ENCODE measurements at regions not wholly inside any gene's neighbourhood (a gene's known extent, or its start where the extent isn't known, plus 50 kb on each side); places are given as distances from the start of the nearest gene placed in this dataset.

DNA sequence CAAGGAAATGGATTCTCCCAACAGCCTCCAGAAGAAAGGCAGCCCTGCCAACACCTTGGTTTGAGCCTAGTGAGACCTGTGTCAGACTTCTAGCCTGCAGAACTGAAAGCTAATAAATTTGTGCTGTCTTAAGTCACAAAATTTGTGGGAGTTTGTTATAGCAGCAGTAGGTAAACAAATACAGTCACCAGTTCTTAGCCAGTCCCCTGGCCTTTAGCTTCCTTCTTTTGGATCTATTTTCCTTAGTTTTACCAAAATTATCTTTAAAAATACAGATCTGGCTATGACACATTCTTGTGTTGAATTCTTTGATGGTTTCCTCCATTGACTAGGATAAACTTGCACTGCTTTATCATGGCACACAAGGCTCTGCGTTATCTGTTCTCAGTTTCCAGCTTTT, 697.9 kb upstream of the FANCL start:
- TF ChIP-seq JUND (IDR thresholded peaks at IDR 0.05; ENCODE audit: low read depth): no peak
- in situ Hi-C loops (cut with HindIII; ENCODE audit: low pct_unique_long_range_greater_than_20kb, low sequenced_read_pairs): no loop called here
- no peak for DNase-seq (ENCODE audit: low read depth in 1 of 2, low spot score in 1 of 2)

DNA sequence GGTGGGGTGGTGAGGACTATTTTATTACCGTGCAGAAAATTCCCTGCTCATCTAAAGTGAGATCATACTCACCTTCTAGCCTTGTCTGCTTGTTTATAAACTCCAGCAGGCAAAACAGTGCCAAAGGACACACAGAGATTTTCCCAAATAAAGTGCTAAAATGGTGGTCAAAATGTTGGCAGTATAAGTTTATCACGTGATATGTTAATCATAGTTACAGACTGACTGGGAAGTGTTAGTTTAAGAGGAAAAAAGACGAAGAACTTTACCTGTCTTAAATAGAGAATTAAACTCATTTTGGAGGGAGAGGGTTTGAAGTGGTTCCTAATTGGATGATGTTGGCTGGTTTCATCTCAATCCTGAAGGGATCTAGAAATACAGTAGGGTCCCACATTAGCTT, 691.7 kb upstream of the FANCL start:
- TF ChIP-seq JUND (IDR thresholded peaks at IDR 0.05; ENCODE audit: low read depth): no peak
- in situ Hi-C loops (cut with HindIII; ENCODE audit: low pct_unique_long_range_greater_than_20kb, low sequenced_read_pairs): no loop called here
- DNase-seq (ENCODE audit: low read depth in 1 of 2, low spot score in 1 of 2): no peak

DNA sequence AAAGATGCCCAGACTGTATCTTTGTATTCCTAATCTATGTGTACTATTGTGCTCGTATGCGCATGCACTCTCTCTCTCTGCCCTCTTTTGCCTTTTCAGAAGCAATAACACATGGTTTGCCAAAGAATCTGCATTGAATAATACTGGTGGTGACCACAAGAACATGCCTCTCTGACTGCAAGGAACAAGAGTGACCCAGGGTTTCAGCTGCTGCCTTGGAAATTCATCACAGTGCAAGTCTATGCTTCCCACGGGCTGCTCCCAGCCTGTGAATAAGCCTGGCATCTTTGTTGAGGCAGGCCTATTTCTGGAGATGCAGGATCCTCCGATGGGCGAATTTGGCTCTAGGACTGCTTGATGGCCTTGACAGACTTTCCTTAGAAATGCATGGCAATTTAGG, 689.4 kb upstream of the FANCL start:
- in situ Hi-C loops (cut with HindIII; ENCODE audit: low pct_unique_long_range_greater_than_20kb, low sequenced_read_pairs): no loop called here
- DNase-seq (ENCODE audit: low read depth in 1 of 2, low spot score in 1 of 2): no peak
- no peak for TF ChIP-seq JUND (IDR thresholded peaks at IDR 0.05; ENCODE audit: low read depth)

DNA sequence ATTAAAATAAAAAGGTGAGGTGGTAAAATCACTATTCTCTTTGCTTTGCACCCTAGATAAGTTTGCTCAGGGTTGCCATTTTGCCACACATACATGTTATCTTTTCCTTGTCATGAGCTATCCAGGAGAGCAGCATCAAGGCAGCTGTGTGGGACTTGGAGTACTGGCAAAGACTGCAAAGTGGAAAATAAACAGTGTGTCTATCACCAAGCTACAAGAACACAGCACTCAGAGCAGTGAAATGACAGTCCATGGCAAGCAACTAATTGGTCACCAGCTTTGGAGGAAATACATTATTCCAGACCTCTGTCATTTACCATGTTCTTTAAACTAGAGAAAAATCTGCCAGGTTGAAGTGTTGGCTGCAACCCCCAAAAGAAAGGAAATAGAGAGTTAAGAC, 687.8 kb upstream of the FANCL start:
- in situ Hi-C loops (cut with HindIII; ENCODE audit: low pct_unique_long_range_greater_than_20kb, low sequenced_read_pairs): no loop called here
- no peak for DNase-seq (ENCODE audit: low read depth in 1 of 2, low spot score in 1 of 2)
- no peak for TF ChIP-seq JUND (IDR thresholded peaks at IDR 0.05; ENCODE audit: low read depth)

DNA sequence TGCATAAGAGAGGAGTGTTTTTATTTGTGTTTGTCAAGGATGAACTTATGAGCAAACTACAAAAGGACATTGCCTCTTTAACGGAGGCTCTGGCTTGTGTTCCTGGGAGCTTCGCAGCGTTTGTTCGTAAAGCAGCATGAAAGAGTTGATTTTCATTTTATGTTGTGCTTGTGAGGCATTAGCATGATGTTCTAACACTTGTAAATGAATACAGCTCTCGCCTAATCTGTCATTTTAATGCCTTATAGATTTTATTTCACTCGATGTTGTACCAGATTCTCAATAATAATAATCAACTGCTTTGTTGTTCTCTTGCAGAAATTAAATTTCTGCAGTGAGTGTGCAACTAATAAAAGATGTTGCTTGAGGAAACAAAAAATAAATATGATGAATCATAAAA, 687.3 kb upstream of the FANCL start:
- DNase-seq (ENCODE audit: low read depth in 1 of 2, low spot score in 1 of 2): no peak
- no peak for TF ChIP-seq JUND (IDR thresholded peaks at IDR 0.05; ENCODE audit: low read depth)
- in situ Hi-C loops (cut with HindIII; ENCODE audit: low pct_unique_long_range_greater_than_20kb, low sequenced_read_pairs): no loop called here

DNA sequence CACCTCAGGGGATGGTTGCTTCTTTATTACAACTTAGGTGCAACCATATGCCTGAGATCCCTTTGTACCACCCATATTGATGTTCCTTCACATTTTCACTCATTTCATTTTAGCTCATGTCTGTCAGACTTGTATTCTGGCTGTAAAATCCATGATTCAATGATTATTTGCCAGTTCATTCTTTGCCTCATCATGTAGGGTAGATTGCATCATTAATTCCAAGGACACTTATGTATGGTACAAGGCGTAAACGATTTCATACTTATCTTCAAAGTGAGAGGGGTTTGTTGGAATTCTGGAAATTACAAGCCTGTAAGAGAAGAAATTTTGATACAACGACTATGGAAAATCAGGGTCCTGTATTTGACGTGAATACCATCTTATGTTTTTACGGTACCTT, 685.0 kb upstream of the FANCL start:
- TF ChIP-seq JUND (IDR thresholded peaks at IDR 0.05; ENCODE audit: low read depth): no peak
- DNase-seq (ENCODE audit: low read depth in 1 of 2, low spot score in 1 of 2): no peak
- in situ Hi-C loops (cut with HindIII; ENCODE audit: low pct_unique_long_range_greater_than_20kb, low sequenced_read_pairs): no loop called here

DNA sequence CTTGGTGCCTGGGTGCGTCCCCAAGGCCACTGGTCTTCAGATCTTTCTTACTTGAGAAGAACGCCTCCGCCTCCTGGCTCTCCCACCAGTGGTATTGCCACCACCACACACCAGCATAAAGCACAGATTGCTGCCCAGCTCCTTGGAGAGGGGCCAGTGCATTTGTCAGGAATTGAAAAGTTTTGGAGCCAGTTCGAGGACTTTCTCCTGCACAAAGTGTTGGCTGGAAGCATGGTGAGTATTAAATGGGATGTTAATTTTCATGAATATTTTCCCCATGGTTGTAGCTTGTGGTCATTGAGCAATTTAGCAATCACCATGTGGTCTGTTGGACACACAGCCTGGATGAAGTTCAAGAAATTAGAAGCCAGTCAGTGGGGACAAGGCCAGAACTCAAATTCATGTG, 684.6 kb upstream of the FANCL start:
- DNase-seq (ENCODE audit: low read depth in 1 of 2, low spot score in 1 of 2): no peak
- no peak for TF ChIP-seq JUND (IDR thresholded peaks at IDR 0.05; ENCODE audit: low read depth)
- in situ Hi-C loops (cut with HindIII; ENCODE audit: low pct_unique_long_range_greater_than_20kb, low sequenced_read_pairs): no loop called here

DNA sequence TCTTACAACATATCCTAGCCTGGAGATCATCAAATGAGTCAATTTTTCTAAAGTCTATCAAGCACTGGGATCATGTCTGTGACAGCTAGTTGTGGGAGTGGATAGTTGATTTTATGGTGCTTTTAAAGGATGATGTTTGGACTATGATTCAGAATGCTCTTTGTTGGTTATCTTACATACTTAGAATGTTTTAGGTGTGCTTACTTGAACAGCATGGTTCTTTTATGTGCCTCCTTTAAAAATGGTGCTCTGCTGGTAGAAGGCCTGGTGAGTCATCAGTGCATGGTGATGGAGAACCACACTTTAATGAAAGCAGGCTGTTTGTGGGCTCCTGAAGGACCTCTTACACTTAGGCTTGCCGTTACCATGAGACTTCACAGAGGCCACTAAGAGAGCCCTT, 682.7 kb upstream of the FANCL start:
- in situ Hi-C loops (cut with HindIII; ENCODE audit: low pct_unique_long_range_greater_than_20kb, low sequenced_read_pairs): no loop called here
- DNase-seq (ENCODE audit: low read depth in 1 of 2, low spot score in 1 of 2): no peak

DNA sequence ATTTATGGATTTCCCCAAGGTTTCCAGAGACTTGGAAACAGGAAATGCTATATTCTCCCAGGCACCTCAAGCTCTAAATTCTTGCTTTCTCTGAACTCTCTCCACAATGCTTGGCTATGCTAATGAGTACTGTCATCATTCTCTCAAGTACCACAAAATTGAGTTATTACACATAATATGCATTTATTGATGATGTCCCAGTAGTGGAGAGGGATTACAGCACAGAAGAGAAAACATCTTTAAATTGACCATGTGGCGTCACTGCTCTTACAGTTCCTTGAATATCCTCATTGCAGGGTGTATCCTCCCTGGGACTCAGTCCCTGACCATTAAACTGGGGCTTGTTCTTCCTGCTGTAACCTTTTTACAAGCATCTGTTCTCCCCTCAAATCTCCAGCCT, 681.1 kb upstream of the FANCL start:
- DNase-seq (ENCODE audit: low read depth in 1 of 2, low spot score in 1 of 2): no peak
- in situ Hi-C loops (cut with HindIII; ENCODE audit: low pct_unique_long_range_greater_than_20kb, low sequenced_read_pairs): no loop called here
- no peak for TF ChIP-seq JUND (IDR thresholded peaks at IDR 0.05; ENCODE audit: low read depth)

More for the DNA sequence above, 682.7 kb upstream of the FANCL start:
- TF ChIP-seq JUND (IDR thresholded peaks at IDR 0.05; ENCODE audit: low read depth): no peak

DNA sequence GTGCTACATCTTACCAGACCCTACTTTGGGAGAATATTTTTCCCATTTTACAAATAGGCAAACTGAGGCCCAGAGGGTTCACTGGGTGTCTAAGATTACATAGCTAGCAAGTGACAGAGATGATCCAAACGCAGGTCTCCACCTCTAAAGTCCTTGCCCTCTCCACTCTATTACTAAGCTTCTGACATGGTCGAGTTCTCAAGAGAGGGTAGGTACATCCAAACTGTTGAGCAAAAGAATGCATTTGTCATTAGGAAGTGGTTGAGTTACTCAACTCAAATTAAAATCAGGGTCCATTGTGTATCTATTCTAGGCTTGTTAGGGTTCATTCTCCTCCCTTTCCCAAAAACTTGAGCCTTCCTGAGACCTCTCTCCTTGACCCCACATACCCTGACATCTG, 680.6 kb upstream of the FANCL start:
- DNase-seq (ENCODE audit: low read depth in 1 of 2, low spot score in 1 of 2): no peak
- TF ChIP-seq JUND (IDR thresholded peaks at IDR 0.05; ENCODE audit: low read depth): no peak
- in situ Hi-C loops (cut with HindIII; ENCODE audit: low pct_unique_long_range_greater_than_20kb, low sequenced_read_pairs): no loop called here

DNA sequence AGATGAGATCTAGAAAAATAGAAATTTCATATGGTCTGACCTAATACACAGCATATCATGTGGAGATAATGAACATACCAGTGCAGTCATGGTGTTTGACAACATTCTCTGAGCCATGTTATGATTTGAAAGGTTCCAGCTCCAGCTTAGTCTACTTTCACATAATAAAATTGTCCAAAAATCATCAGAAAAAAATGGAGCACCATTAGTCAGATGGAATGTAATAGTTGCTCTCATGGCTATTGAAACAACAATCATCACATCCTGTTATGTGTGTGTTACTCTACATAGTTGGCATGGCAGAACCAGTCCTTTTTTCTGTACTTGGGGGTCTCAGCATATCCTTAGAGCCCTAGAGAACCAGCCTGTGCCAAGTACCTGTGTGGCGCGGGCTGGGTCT, 678.9 kb upstream of the FANCL start:
- in situ Hi-C loops (cut with HindIII; ENCODE audit: low pct_unique_long_range_greater_than_20kb, low sequenced_read_pairs): no loop called here
- no peak for TF ChIP-seq JUND (IDR thresholded peaks at IDR 0.05; ENCODE audit: low read depth)

DNA sequence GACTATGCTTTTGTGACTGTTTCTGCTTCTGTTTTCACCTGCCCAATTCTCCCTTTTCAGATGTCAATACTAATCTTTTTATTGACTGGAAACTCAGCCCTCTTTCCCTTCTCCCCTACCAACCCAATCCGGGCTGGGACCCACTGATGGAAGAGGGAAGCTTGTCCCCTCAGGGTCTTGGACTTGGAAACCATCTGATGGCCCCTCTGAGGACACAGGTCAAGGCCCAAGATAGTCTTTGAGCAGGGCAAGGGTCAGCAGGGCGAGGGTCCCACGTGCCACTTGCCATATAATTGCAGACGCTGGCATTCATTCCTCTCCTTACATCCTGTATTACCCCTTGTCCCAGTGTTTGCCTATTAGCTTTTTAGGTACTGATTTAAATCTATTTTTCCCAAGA, 678.2 kb upstream of the FANCL start:
- TF ChIP-seq JUND (IDR thresholded peaks at IDR 0.05; ENCODE audit: low read depth): no peak
- in situ Hi-C loops (cut with HindIII; ENCODE audit: low pct_unique_long_range_greater_than_20kb, low sequenced_read_pairs): no loop called here
- DNase-seq (ENCODE audit: low read depth in 1 of 2, low spot score in 1 of 2): no peak

More for the DNA sequence above, 678.9 kb upstream of the FANCL start:
- no peak for DNase-seq (ENCODE audit: low read depth in 1 of 2, low spot score in 1 of 2)

DNA sequence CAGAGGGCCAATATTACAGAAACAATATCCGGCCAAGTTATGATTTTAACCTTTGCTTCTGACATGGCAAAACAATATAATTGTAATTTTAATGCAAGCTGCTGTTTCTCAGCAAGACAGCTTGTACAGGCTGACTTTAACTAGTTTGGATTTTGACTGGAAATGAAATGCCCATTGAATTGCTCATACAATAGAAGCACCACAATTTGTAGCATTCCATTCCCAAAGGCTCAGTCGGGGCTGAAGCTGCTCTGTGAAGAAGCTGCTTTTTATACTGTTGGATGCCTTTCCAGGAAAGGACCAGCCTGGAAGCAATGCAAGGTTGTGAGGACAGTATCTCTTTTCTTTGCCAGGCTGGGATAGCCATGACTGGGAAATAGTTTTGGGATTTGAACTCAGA, 677.0 kb upstream of the FANCL start:
- DNase-seq (ENCODE audit: low read depth in 1 of 2, low spot score in 1 of 2): no peak
- no peak for TF ChIP-seq JUND (IDR thresholded peaks at IDR 0.05; ENCODE audit: low read depth)
- in situ Hi-C loops (cut with HindIII; ENCODE audit: low pct_unique_long_range_greater_than_20kb, low sequenced_read_pairs): no loop called here

DNA sequence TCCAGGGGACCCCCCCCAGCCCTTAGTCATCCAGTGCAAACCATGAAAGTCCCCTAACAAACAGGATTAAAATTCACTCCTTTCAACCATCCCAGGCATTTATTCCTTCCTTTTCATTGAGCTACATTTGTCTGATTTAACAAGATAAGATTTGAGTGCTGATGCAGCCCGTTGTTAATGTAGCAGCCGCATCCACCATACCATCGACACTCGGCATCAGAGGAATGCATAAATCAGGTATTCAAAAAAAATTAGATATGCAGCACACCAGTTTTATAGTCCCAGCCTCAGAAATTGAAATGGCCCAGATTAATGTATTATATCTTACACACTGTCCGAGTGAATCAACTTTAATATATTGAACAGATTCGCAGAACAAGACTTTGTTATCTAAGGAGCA, 676.5 kb upstream of the FANCL start:
- in situ Hi-C loops (cut with HindIII; ENCODE audit: low pct_unique_long_range_greater_than_20kb, low sequenced_read_pairs): no loop called here
- TF ChIP-seq JUND (IDR thresholded peaks at IDR 0.05; ENCODE audit: low read depth): no peak
- no peak for DNase-seq (ENCODE audit: low read depth in 1 of 2, low spot score in 1 of 2)

DNA sequence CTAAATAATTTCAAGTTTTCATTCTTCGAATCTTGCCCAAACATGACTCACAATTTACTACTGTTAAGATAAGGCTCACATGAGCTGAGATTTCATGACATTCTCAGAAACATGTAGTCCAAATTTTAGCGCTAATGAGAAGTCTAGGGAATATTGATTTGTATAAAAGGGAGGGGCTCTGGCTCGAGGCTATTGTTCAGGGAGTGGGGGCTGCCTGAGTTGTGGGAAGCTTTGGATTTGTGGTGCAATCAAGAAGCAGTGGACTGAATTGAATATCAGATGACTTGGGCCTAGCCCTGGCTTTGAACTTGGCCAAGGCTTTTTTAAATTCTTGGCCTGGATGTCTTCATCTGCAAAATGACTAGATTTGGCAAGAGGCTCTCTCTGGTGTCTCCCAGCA, 674.9 kb upstream of the FANCL start:
- in situ Hi-C loops (cut with HindIII; ENCODE audit: low pct_unique_long_range_greater_than_20kb, low sequenced_read_pairs): no loop called here
- no peak for TF ChIP-seq JUND (IDR thresholded peaks at IDR 0.05; ENCODE audit: low read depth)
- DNase-seq (ENCODE audit: low read depth in 1 of 2, low spot score in 1 of 2): no peak
